ENCODE measurements at regions not wholly inside any gene's neighbourhood (a gene's known extent, or its start where the extent isn't known, plus 50 kb on each side); places are given as distances from the start of the nearest gene placed in this dataset.

- Histone ChIP-seq H3K27ac (ENCODE audit: low read depth, low read length) (no peak overlapping the region), H3K79me2 (ENCODE audit: control insufficient read depth in 1 of 2, insufficient read depth in 2 of 2, low read length in 2 of 2) (no peaks in the 10 kb centered on the region), H3K9me3 (ENCODE audit: insufficient read depth in 2 of 2, low read depth in 1 of 2, low read length in 1 of 2) (peaks cover 7 to 11% of the 10 kb centered on the region in 2 experiments; a peak in 3 of 4 replicates), H3K27me3 (replicated peaks in 1 of 4; ENCODE audit: control insufficient read depth in 3 of 4, extremely low read depth in 1 of 4, insufficient read depth in 3 of 4, low read length in 3 of 4) (no peaks in the 10 kb centered on the region), H2AFZ (ENCODE audit: low read length) (peak overlapping the region; percentile 49; the same call in 1 of the 2 replicates), H2AK5ac (ENCODE audit: low read depth, low read length) (no peak overlapping the region), H3K79me1 (ENCODE audit: low read depth, low read length) (no peaks in the 10 kb centered on the region), H3K14ac (ENCODE audit: insufficient read length) (no peak overlapping the region), H2BK15ac (ENCODE audit: low read length) (no peak overlapping the region), H3K23me2 (ENCODE audit: low read depth, low read length) (no peaks in the 10 kb centered on the region), H3K4ac (replicated peaks; ENCODE audit: insufficient read length, low read depth, low read length) (no peak overlapping the region), H4K5ac (ENCODE audit: insufficient read length, low read depth, low read length) (no peak overlapping the region), H2BK120ac (replicated peaks; ENCODE audit: low read depth, low read length) (no peak overlapping the region), H3K56ac (replicated peaks; ENCODE audit: insufficient read length, low read depth, low read length) (no peak overlapping the region), H2BK12ac (ENCODE audit: low read depth, low read length) (peak overlapping the region; percentile 27; the same call in 1 of the 2 replicates), H2BK20ac (ENCODE audit: low read length) (0 out of 2 replicates have a peak overlapping the region, but pooled peaks have one; percentile 56), H4K8ac (ENCODE audit: extremely low read depth, insufficient read depth, low read length) (no peak overlapping the region), H3K9ac (replicated peaks in 1 of 4; ENCODE audit: extremely low read depth in 1 of 4, low read depth in 3 of 4, low read length in 3 of 4) (no peak overlapping the region), H3K23ac (ENCODE audit: insufficient read length) (no peak overlapping the region), H3K18ac (ENCODE audit: extremely low read depth, low read length) (no peak overlapping the region), H3K36me3 (ENCODE audit: control insufficient read depth in 2 of 4, insufficient read depth in 4 of 4, low read length in 3 of 4) (peaks cover 0 to 4% (median 0%) of the 10 kb centered on the region in 4 experiments; a peak in 2 of 8 replicates), H3K4me2 (ENCODE audit: insufficient read depth in 1 of 2, low read depth in 2 of 2, low read length in 2 of 2) (no peak overlapping the region), H3K4me1 (replicated peaks in 1 of 4; ENCODE audit: control insufficient read depth in 3 of 4, insufficient read depth in 4 of 4, low read length in 3 of 4) (peaks cover 0 to 8% (median 0%) of the 10 kb centered on the region in 4 experiments; a peak in 2 of 7 replicates), H3K4me3 (ENCODE audit: extremely low read depth in 1 of 4, insufficient read depth in 2 of 4, low read depth in 3 of 4, low read length in 4 of 4) (no peak overlapping the region), H2BK5ac (ENCODE audit: low read depth, low read length) (no peak overlapping the region), H4K20me1 (replicated peaks in 1 of 2; ENCODE audit: control insufficient read depth in 1 of 2, insufficient read depth in 2 of 2, low read length in 2 of 2) (no peaks in the 10 kb centered on the region), H4K91ac (replicated peaks; ENCODE audit: insufficient read length, low read length) (no peak overlapping the region)
- ChIA-PET POLR2A (ENCODE audit: partially characterized antibody) (interaction anchor here (0.6 to 1.5 kb wide), 3 partner anchors 15 to 176 kb away, joined by 3 to 5 read pairs (median 3); no protein-coding TSS in a partner anchor), CTCF (ENCODE audit: partially characterized antibody) (interaction anchor here (1.1 to 1.8 kb wide), 6 partner anchors 28 to 259 kb away, joined by 3 to 11 read pairs (median 5); no protein-coding TSS in a partner anchor)
- no peak for DNase-seq (ENCODE audit: low read depth in 1 of 2, low spot score in 2 of 2)
- TF ChIP-seq GABPA (IDR thresholded peaks at IDR 0.05; ENCODE audit: borderline replicate concordance, insufficient read depth, low read length) (no peak), MAFK (IDR thresholded peaks at IDR 0.05; ENCODE audit: low read depth, low read length) (peak; percentile 88)
- 91% methylated on average over 2 of the region's 2 CpGs; no CpG with 5 or more reads in 1 of the 2 experiments for WGBS, 2 experiments (ENCODE audit: extremely low coverage in 1 of 2, insufficient coverage in 1 of 2, insufficient read length in 1 of 2, insufficient replicate concordance in 2 of 2, low coverage in 1 of 2, low lambda C conversion rate in 2 of 2, missing lambda C conversion rate in 1 of 2)
- no peak for FAIRE-seq
Measured at GRCh38 chr2:172204762-172205161, 102.1 kb upstream of the DLX2 start.
